GM06990 (cell line): ENCODE measurements at regions not wholly inside any gene's neighbourhood (a gene's known extent, or its start where the extent isn't known, plus 50 kb on each side); places are given as distances from the start of the nearest gene placed in this dataset.

Source experiments
- DNase-seq: peaks from one replicate; pipeline ENCODE4 v3.0.0-alpha.2; 2011; ENCODE audit not compliant: insufficient read length; ENCODE audit errors: extremely low read depth
- H3K27me3 ChIP-seq: replicated peaks from 2 replicates; pipeline ENCODE4 v1.6.0; 2011; ENCODE audit warnings: low read length; ENCODE audit not compliant: control insufficient read depth, insufficient read depth
- H3K36me3 ChIP-seq: 2 replicates; pipeline ENCODE4 v1.5.1; 2011; ENCODE audit warnings: low read length; ENCODE audit not compliant: control insufficient read depth, insufficient read depth
- H3K4me3 ChIP-seq: replicated peaks from 2 replicates; pipeline ENCODE4 v1.5.1; 2011; ENCODE audit warnings: low read depth, mild to moderate bottlenecking, control low read depth, low read length
- CTCF ChIP-seq: IDR thresholded peaks from 2 replicates; pipeline ENCODE4 v1.5.1; 2011; ENCODE audit warnings: low read length, control low read depth, mild to moderate bottlenecking, inconsistent platforms; ENCODE audit not compliant: insufficient read depth, poor library complexity, severe bottlenecking

- H3K36me3 ChIP-seq: no peaks in the 10 kb centered on the region
- no peaks in the 10 kb centered on the region; the same call in 1 of the 2 replicates for H3K27me3 ChIP-seq
- H3K4me3 ChIP-seq: no peak overlapping the region
- DNase-seq: no peak
- no peak for TF ChIP-seq CTCF
Observed at GRCh38 chr6:135703007-135703406, 148.5 kb upstream of the PDE7B start.

GRCh38 chr6:135703621-135704020 lies 147.9 kb upstream of the PDE7B start:
- no peak for TF ChIP-seq CTCF
- no peaks in the 10 kb centered on the region for H3K36me3 ChIP-seq
- peak; percentile 21 for DNase-seq
- H3K27me3 ChIP-seq: no peaks in the 10 kb centered on the region; the same call in 1 of the 2 replicates
- no peak overlapping the region for H3K4me3 ChIP-seq

GRCh38 chr6:135707426-135707825 lies 144.1 kb upstream of the PDE7B start:
- Histone ChIP-seq H3K27me3 (no peaks in the 10 kb centered on the region; the same call in 1 of the 2 replicates), H3K36me3 (no peaks in the 10 kb centered on the region), H3K4me3 (no peak overlapping the region)
- no peak for DNase-seq
- no peak for TF ChIP-seq CTCF

- TF ChIP-seq CTCF: no peak
- Histone ChIP-seq H3K27me3 (no peaks in the 10 kb centered on the region; the same call in 1 of the 2 replicates), H3K36me3 (no peaks in the 10 kb centered on the region), H3K4me3 (no peak overlapping the region)
- no peak for DNase-seq
Observed at GRCh38 chr6:135710042-135710441, 141.5 kb upstream of the PDE7B start.

DNA sequence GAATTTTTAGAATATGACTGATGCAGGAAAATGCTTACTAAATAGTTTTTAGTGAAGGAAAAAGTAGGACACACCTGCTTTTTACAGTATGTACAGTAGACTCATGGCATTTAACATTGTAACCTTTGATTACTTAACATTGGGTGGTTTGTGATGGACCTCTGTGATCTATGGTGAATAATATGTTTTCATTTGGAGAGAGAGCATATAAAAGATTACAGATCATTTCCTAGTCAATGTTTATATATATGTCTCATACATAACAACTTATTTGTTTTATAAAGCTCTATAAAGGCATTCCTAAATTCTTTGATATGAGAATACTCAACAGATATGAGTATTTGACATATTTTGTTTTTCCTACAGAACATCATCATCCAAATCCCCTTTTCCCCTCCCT lies 129.3 kb upstream of the PDE7B start:
- H3K4me3 ChIP-seq: no peak overlapping the region
- H3K36me3 ChIP-seq: no peaks in the 10 kb centered on the region
- DNase-seq: no peak
- TF ChIP-seq CTCF: no peak
- H3K27me3 ChIP-seq: no peaks in the 10 kb centered on the region

DNA sequence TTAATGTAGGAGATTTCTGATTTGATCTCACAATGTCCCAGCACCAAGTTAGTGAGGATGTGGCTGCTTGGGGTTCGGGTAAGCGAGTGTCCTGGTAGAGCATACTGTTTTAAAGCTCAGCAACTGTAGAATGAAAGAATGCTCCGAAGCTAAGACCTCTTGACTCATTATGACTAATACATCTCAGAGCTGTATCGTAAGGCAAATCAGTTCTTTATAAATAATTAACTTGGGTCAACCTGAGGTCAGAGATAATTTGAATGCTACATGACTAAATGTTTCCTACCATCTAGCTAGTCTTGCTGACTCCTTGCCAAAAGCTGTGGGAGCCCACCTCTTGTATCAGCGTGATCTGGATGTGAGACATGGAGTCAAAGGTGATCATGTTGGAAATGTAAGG lies 128.8 kb upstream of the PDE7B start:
- no peak for DNase-seq
- Histone ChIP-seq H3K4me3 (no peak overlapping the region), H3K27me3 (no peaks in the 10 kb centered on the region), H3K36me3 (no peaks in the 10 kb centered on the region)
- TF ChIP-seq CTCF: no peak
